KMS-11 (cell line): ENCODE measurements at regions not wholly inside any gene's neighbourhood (a gene's known extent, or its start where the extent isn't known, plus 50 kb on each side); places are given as distances from the start of the nearest gene placed in this dataset.
"Not testable (repeated sequence)": the region's sequence is repeated elsewhere in the genome, so short reads cannot be mapped to it uniquely, and the experiment has no call there.

ENCODE experiments used
- H2AFZ ChIP-seq: fragments of 200-600 bp; sonication (generic); 2 replicates; pipeline ENCODE4 v1.6.1; 2016; ENCODE audit warnings: antibody characterized with exemption, mixed run types, low read depth
- H3K27ac ChIP-seq: fragments of 200-600 bp; sonication (generic); 2 replicates; pipeline ENCODE4 v1.6.1; 2016; ENCODE audit warnings: mild to moderate bottlenecking, mixed run types
- H3K27me3 ChIP-seq: fragments of 200-600 bp; sonication (generic); 2 replicates; pipeline ENCODE4 v1.6.1; 2017; ENCODE audit warnings: mild to moderate bottlenecking, low read depth, mixed run types, moderate library complexity; ENCODE audit not compliant: insufficient read depth
- H3K36me3 ChIP-seq: fragments of 200-600 bp; sonication (generic); 2 replicates; pipeline ENCODE4 v1.6.1; 2017; ENCODE audit warnings: mild to moderate bottlenecking, mixed run types; ENCODE audit not compliant: insufficient read depth
- H3K4me1 ChIP-seq: fragments of 200-600 bp; sonication (generic); 2 replicates; pipeline ENCODE4 v1.6.1; 2016; ENCODE audit warnings: mild to moderate bottlenecking, low read depth, mixed run types; ENCODE audit not compliant: poor library complexity, severe bottlenecking
- H3K4me2 ChIP-seq: fragments of 200-600 bp; sonication (generic); 2 replicates; pipeline ENCODE4 v1.7.0; 2016; ENCODE audit warnings: mild to moderate bottlenecking, mixed run types
- H3K4me3 ChIP-seq: fragments of 200-600 bp; sonication (generic); IDR thresholded peaks from 2 replicates; pipeline ENCODE4 v1.6.1; 2017; ENCODE audit warnings: low read depth, low read length, mixed read lengths; ENCODE audit not compliant: insufficient read depth
- H3K79me2 ChIP-seq: fragments of 200-600 bp; sonication (generic); 2 replicates; pipeline ENCODE4 v1.6.1; 2016; ENCODE audit warnings: low read depth, mixed run types; ENCODE audit not compliant: insufficient read depth
- H3K9ac ChIP-seq: fragments of 200-600 bp; sonication (generic); 2 replicates; pipeline ENCODE4 v1.6.1; 2016; ENCODE audit warnings: mild to moderate bottlenecking, mixed run types
- H4K20me1 ChIP-seq: fragments of 200-600 bp; sonication (generic); 2 replicates; pipeline ENCODE4 v1.6.1; 2016; ENCODE audit warnings: mild to moderate bottlenecking, mixed run types; ENCODE audit not compliant: insufficient read depth
- CTCF ChIP-seq: fragments of 200-600 bp; sonication (generic); conservative IDR thresholded peaks from 2 replicates; pipeline ENCODE4 v1.6.1; 2017; ENCODE audit warnings: low read depth, mild to moderate bottlenecking, antibody characterized with exemption, low read length, moderate library complexity, mixed read lengths

- TF ChIP-seq CTCF, result no peak
- Histone ChIP-seq H3K27ac (no peak overlapping the region), H2AFZ (no peak overlapping the region), H3K4me3 (no peak overlapping the region), H3K36me3 (no peaks in the 10 kb centered on the region), H3K4me2 (no peak overlapping the region), H4K20me1 (no peaks in the 10 kb centered on the region), H3K4me1 (no peaks in the 10 kb centered on the region), H3K79me2 (no peaks in the 10 kb centered on the region), H3K27me3 (no peaks in the 10 kb centered on the region), H3K9ac (no peak overlapping the region)
These were observed 111.9 kb upstream of the RGS1 start for GRCh38 chr1:192463661-192464060.

GRCh38 chr1:192465221-192465620, 110.4 kb upstream of the RGS1 start:
- not testable (repeated sequence) for H3K27ac ChIP-seq, H3K27me3 ChIP-seq, H3K79me2 ChIP-seq, H3K4me1 ChIP-seq, H3K4me2 ChIP-seq, H3K4me3 ChIP-seq, H2AFZ ChIP-seq, H3K36me3 ChIP-seq, H3K9ac ChIP-seq, H4K20me1 ChIP-seq

GRCh38 chr1:192474080-192474683, 101.4 kb upstream of the RGS1 start:
- Histone ChIP-seq H2AFZ (no peak overlapping the region; the same call in 1 of the 2 replicates), H4K20me1 (no peaks in the 10 kb centered on the region), H3K4me2 (no peak overlapping the region), H3K36me3 (no peaks in the 10 kb centered on the region), H3K27me3 (no peaks in the 10 kb centered on the region), H3K4me1 (peaks cover 16% of the 10 kb centered on the region), H3K27ac (no peak overlapping the region), H3K9ac (no peak overlapping the region), H3K79me2 (no peaks in the 10 kb centered on the region), H3K4me3 (no peak overlapping the region)
- TF ChIP-seq CTCF, result peak; percentile 95

- Histone ChIP-seq H3K27me3 (no peaks in the 10 kb centered on the region), H3K27ac (no peak overlapping the region), H2AFZ (no peak overlapping the region), H3K79me2 (no peaks in the 10 kb centered on the region), H3K36me3 (no peaks in the 10 kb centered on the region), H3K4me1 (peaks cover 16% of the 10 kb centered on the region), H3K9ac (no peak overlapping the region), H3K4me3 (no peak overlapping the region), H3K4me2 (no peak overlapping the region), H4K20me1 (no peaks in the 10 kb centered on the region)
- no peak for TF ChIP-seq CTCF
These were observed 100.2 kb upstream of the RGS1 start for GRCh38 chr1:192475329-192475728.

GRCh38 chr1:192475970-192476369, 99.6 kb upstream of the RGS1 start:
- no peak overlapping the region for H3K4me2 ChIP-seq
- no peaks in the 10 kb centered on the region for H4K20me1 ChIP-seq
- no peak for TF ChIP-seq CTCF
- H3K36me3 ChIP-seq, result no peaks in the 10 kb centered on the region
- no peak overlapping the region for H3K27ac ChIP-seq
- no peak overlapping the region for H3K4me3 ChIP-seq
- H3K79me2 ChIP-seq, result no peaks in the 10 kb centered on the region
- H3K4me1 ChIP-seq, result peaks cover 16% of the 10 kb centered on the region
- no peak overlapping the region for H3K9ac ChIP-seq
- no peaks in the 10 kb centered on the region for H3K27me3 ChIP-seq
- H2AFZ ChIP-seq, result no peak overlapping the region
